ENCODE measurements at regions not wholly inside any gene's neighbourhood (a gene's known extent, or its start where the extent isn't known, plus 50 kb on each side); places are given as distances from the start of the nearest gene placed in this dataset.

DNA sequence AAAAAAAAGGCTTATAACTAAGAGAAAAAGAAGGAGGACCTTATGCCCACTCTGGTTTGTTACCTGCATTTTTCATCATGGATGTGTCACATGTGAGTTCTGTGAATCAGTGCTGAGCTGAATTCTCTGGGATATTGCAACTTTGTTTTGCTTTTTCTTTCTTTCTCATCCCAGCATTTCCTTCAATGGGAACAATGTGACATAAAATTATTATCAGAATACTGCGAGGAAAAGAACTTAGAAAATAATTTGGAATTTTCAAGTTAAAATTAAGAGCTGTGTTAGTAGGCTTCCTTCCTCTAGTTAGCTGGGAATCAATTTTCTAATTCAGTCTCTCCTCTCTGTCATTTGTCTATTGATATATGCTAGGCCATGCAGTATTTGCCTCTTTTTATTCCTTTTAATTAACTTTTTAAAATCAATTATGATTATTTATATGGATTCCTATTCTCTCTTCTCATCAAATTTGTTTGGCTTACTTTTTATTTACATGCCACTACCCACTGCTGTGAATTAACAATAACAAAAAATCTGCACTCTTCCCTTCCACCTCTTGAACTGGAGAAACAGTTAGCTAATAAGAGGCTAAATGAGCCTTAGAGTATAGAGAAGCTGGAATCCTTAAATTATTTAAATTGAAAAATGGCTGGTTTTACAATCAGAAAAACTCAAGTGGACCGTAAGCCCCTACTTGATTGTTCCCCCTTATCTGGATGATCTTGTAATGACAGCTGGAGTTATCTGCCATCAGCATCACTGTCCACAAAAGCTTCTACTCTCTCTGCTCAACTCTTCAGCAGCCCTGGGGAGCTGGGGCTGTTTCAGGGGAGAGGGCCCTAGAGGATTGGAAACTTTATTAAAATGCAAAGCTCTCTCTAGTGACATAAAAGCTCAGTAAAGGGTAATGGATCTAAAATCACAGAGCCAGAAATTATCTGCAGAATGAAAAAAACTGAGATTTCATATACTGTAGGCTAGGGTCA, 95.3 kb upstream of the SOX2 start:
- TF ChIP-seq, protein P1, sequence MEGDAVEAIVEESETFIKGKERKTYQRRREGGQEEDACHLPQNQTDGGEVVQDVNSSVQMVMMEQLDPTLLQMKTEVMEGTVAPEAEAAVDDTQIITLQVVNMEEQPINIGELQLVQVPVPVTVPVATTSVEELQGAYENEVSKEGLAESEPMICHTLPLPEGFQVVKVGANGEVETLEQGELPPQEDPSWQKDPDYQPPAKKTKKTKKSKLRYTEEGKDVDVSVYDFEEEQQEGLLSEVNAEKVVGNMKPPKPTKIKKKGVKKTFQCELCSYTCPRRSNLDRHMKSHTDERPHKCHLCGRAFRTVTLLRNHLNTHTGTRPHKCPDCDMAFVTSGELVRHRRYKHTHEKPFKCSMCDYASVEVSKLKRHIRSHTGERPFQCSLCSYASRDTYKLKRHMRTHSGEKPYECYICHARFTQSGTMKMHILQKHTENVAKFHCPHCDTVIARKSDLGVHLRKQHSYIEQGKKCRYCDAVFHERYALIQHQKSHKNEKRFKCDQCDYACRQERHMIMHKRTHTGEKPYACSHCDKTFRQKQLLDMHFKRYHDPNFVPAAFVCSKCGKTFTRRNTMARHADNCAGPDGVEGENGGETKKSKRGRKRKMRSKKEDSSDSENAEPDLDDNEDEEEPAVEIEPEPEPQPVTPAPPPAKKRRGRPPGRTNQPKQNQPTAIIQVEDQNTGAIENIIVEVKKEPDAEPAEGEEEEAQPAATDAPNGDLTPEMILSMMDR (IDR thresholded peaks at IDR 0.05; ENCODE audit: low read depth, low read length, poor library complexity, severe bottlenecking) = no peak
- TF ChIP-seq EZH2phosphoT487 (IDR thresholded peaks at IDR 0.05; ENCODE audit: borderline replicate concordance, low read length) = no peak
